ENCODE measurements at regions not wholly inside any gene's neighbourhood (a gene's known extent, or its start where the extent isn't known, plus 50 kb on each side); places are given as distances from the start of the nearest gene placed in this dataset.

- no peak for DNase-seq
- H3K27me3 Mint-ChIP-seq = peaks cover 6% of the 10 kb centered on the region
- no peaks in the 10 kb centered on the region for H3K9me3 ChIP-seq (ENCODE audit: control insufficient read depth, low read length, poor library complexity, severe bottlenecking)
- H3K4me1 Mint-ChIP-seq = no peaks in the 10 kb centered on the region
- H3K36me3 Mint-ChIP-seq (ENCODE audit: low read depth) = no peaks in the 10 kb centered on the region
- H3K4me3 Mint-ChIP-seq = no peak overlapping the region
- H3K27ac Mint-ChIP-seq = no peak overlapping the region
- ATAC-seq = no peak
These were observed 380.2 kb upstream of the MKI67 start for GRCh38 chr10:128506423-128506822.

- Mint-ChIP-seq H3K4me1 (no peaks in the 10 kb centered on the region), H3K36me3 (ENCODE audit: low read depth) (no peaks in the 10 kb centered on the region), H3K4me3 (no peak overlapping the region), H3K27me3 (peaks cover 6% of the 10 kb centered on the region), H3K27ac (no peak overlapping the region)
- no peaks in the 10 kb centered on the region for H3K9me3 ChIP-seq (ENCODE audit: control insufficient read depth, low read length, poor library complexity, severe bottlenecking)
- DNase-seq = no peak
- no peak for ATAC-seq
These were observed 380.8 kb upstream of the MKI67 start for GRCh38 chr10:128507066-128507465.

- H3K27ac Mint-ChIP-seq = no peak overlapping the region
- H3K4me1 Mint-ChIP-seq = no peaks in the 10 kb centered on the region
- H3K27me3 Mint-ChIP-seq = no peaks in the 10 kb centered on the region
- H3K36me3 Mint-ChIP-seq (ENCODE audit: low read depth) = no peaks in the 10 kb centered on the region
- H3K9me3 ChIP-seq (ENCODE audit: control insufficient read depth, low read length, poor library complexity, severe bottlenecking) = no peaks in the 10 kb centered on the region
- DNase-seq (no peak), ATAC-seq (no peak)
- H3K4me3 Mint-ChIP-seq = no peak overlapping the region
These were observed 385.1 kb upstream of the MKI67 start for GRCh38 chr10:128511284-128511683.

- Mint-ChIP-seq H3K36me3 (ENCODE audit: low read depth) (no peaks in the 10 kb centered on the region), H3K4me3 (no peak overlapping the region), H3K27ac (no peak overlapping the region), H3K4me1 (no peaks in the 10 kb centered on the region), H3K27me3 (no peaks in the 10 kb centered on the region)
- ATAC-seq (no peak), DNase-seq (no peak)
- H3K9me3 ChIP-seq (ENCODE audit: control insufficient read depth, low read length, poor library complexity, severe bottlenecking) = no peaks in the 10 kb centered on the region
These were observed 386.5 kb upstream of the MKI67 start for GRCh38 chr10:128512767-128513166.

- Mint-ChIP-seq H3K4me3 (no peak overlapping the region), H3K27me3 (no peaks in the 10 kb centered on the region), H3K36me3 (ENCODE audit: low read depth) (no peaks in the 10 kb centered on the region), H3K4me1 (no peaks in the 10 kb centered on the region), H3K27ac (no peak overlapping the region)
- H3K9me3 ChIP-seq (ENCODE audit: control insufficient read depth, low read length, poor library complexity, severe bottlenecking) = no peaks in the 10 kb centered on the region
- DNase-seq = no peak
- no peak for ATAC-seq
These were observed 388.3 kb upstream of the MKI67 start for GRCh38 chr10:128514536-128514935.

- H3K36me3 Mint-ChIP-seq (ENCODE audit: low read depth) = no peaks in the 10 kb centered on the region
- no peak overlapping the region for H3K4me3 Mint-ChIP-seq
- ATAC-seq = no peak
- no peak overlapping the region for H3K27ac Mint-ChIP-seq
- no peaks in the 10 kb centered on the region for H3K4me1 Mint-ChIP-seq
- DNase-seq = no peak
- no peaks in the 10 kb centered on the region for H3K27me3 Mint-ChIP-seq
- H3K9me3 ChIP-seq (ENCODE audit: control insufficient read depth, low read length, poor library complexity, severe bottlenecking) = no peaks in the 10 kb centered on the region
These were observed 390.0 kb upstream of the MKI67 start for GRCh38 chr10:128516180-128516579.

GRCh38 chr10:128517167-128517566 is 390.9 kb upstream of the MKI67 start:
- no peak for ATAC-seq

GRCh38 chr10:128518000-128518399 is 391.8 kb upstream of the MKI67 start:
- no peaks in the 10 kb centered on the region for H3K27me3 Mint-ChIP-seq
- H3K9me3 ChIP-seq (ENCODE audit: control insufficient read depth, low read length, poor library complexity, severe bottlenecking) = no peaks in the 10 kb centered on the region
- H3K4me3 Mint-ChIP-seq = no peak overlapping the region
- H3K36me3 Mint-ChIP-seq (ENCODE audit: low read depth) = no peaks in the 10 kb centered on the region
- H3K4me1 Mint-ChIP-seq = no peaks in the 10 kb centered on the region
- ATAC-seq = no peak
- H3K27ac Mint-ChIP-seq = no peak overlapping the region
- DNase-seq = no peak

More at GRCh38 chr10:128517167-128517566, 390.9 kb upstream of the MKI67 start:
- Mint-ChIP-seq H3K27me3 (no peaks in the 10 kb centered on the region), H3K4me1 (no peaks in the 10 kb centered on the region), H3K4me3 (no peak overlapping the region), H3K27ac (no peak overlapping the region), H3K36me3 (ENCODE audit: low read depth) (no peaks in the 10 kb centered on the region)
- DNase-seq = no peak
- H3K9me3 ChIP-seq (ENCODE audit: control insufficient read depth, low read length, poor library complexity, severe bottlenecking) = no peaks in the 10 kb centered on the region

GRCh38 chr10:128519581-128519980 is 393.4 kb upstream of the MKI67 start:
- Mint-ChIP-seq H3K27ac (no peak overlapping the region), H3K4me3 (no peak overlapping the region), H3K36me3 (ENCODE audit: low read depth) (no peaks in the 10 kb centered on the region), H3K27me3 (no peaks in the 10 kb centered on the region), H3K4me1 (no peaks in the 10 kb centered on the region)
- no peak for ATAC-seq
- DNase-seq = no peak
- H3K9me3 ChIP-seq (ENCODE audit: control insufficient read depth, low read length, poor library complexity, severe bottlenecking) = no peaks in the 10 kb centered on the region

GRCh38 chr10:128520211-128520815 is 394.1 kb upstream of the MKI67 start:
- no peak overlapping the region for H3K27ac Mint-ChIP-seq

GRCh38 chr10:128522551-128523308 is 396.5 kb upstream of the MKI67 start:
- H3K9me3 ChIP-seq (ENCODE audit: control insufficient read depth, low read length, poor library complexity, severe bottlenecking) = no peaks in the 10 kb centered on the region
- ATAC-seq = no peak
- Mint-ChIP-seq H3K4me1 (no peaks in the 10 kb centered on the region), H3K36me3 (ENCODE audit: low read depth) (no peaks in the 10 kb centered on the region), H3K27me3 (peaks cover 8% of the 10 kb centered on the region), H3K4me3 (no peak overlapping the region), H3K27ac (no peak overlapping the region)
- DNase-seq = no peak

More at GRCh38 chr10:128520211-128520815, 394.1 kb upstream of the MKI67 start:
- H3K36me3 Mint-ChIP-seq (ENCODE audit: low read depth) = no peaks in the 10 kb centered on the region
- ATAC-seq = no peak
- no peak overlapping the region for H3K4me3 Mint-ChIP-seq
- H3K9me3 ChIP-seq (ENCODE audit: control insufficient read depth, low read length, poor library complexity, severe bottlenecking) = no peaks in the 10 kb centered on the region
- no peak for DNase-seq
- H3K27me3 Mint-ChIP-seq = no peaks in the 10 kb centered on the region
- no peaks in the 10 kb centered on the region for H3K4me1 Mint-ChIP-seq

- ATAC-seq = no peak
These were observed 399.2 kb upstream of the MKI67 start for GRCh38 chr10:128525444-128525843.

GRCh38 chr10:128525936-128526335 is 399.7 kb upstream of the MKI67 start:
- no peaks in the 10 kb centered on the region for H3K36me3 Mint-ChIP-seq (ENCODE audit: low read depth)
- ATAC-seq = no peak
- no peaks in the 10 kb centered on the region for H3K4me1 Mint-ChIP-seq
- H3K4me3 Mint-ChIP-seq = no peak overlapping the region
- DNase-seq = no peak
- H3K9me3 ChIP-seq (ENCODE audit: control insufficient read depth, low read length, poor library complexity, severe bottlenecking) = no peaks in the 10 kb centered on the region
- H3K27ac Mint-ChIP-seq = no peak overlapping the region
- peaks cover 19% of the 10 kb centered on the region for H3K27me3 Mint-ChIP-seq

More at GRCh38 chr10:128525444-128525843, 399.2 kb upstream of the MKI67 start:
- H3K36me3 Mint-ChIP-seq (ENCODE audit: low read depth) = no peaks in the 10 kb centered on the region
- H3K27ac Mint-ChIP-seq = no peak overlapping the region
- no peak for DNase-seq
- peaks cover 19% of the 10 kb centered on the region for H3K27me3 Mint-ChIP-seq
- no peaks in the 10 kb centered on the region for H3K9me3 ChIP-seq (ENCODE audit: control insufficient read depth, low read length, poor library complexity, severe bottlenecking)
- H3K4me3 Mint-ChIP-seq = no peak overlapping the region
- H3K4me1 Mint-ChIP-seq = no peaks in the 10 kb centered on the region

Measured in T-helper 17 cell (primary cell).